ENCODE measurements at regions not wholly inside any gene's neighbourhood (a gene's known extent, or its start where the extent isn't known, plus 50 kb on each side); places are given as distances from the start of the nearest gene placed in this dataset.

DNA sequence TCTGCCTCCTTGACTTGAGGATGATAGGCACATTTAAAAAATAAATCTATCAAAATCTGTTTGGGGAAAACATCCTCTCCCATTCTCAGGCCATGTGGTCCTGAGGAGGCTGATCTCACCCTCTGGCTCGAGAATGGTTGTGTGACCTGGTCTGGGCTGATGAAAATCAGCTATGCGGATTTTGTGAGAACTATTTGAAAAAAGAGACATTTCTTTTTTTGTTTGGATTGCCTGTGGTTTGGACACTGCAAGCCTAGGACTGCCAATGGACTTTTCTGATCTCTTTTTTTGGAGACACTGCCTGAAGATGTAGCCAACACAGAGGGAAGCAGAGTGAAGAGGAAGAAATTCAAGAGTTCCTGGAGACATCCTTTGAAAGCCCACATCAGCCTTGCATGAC lies 145.9 kb downstream of the HS3ST3B1 start:
- H3K9me3 ChIP-seq, result no peaks in the 10 kb centered on the region
- intact Hi-C loops (cut with DNase I), result no loop called here

DNA sequence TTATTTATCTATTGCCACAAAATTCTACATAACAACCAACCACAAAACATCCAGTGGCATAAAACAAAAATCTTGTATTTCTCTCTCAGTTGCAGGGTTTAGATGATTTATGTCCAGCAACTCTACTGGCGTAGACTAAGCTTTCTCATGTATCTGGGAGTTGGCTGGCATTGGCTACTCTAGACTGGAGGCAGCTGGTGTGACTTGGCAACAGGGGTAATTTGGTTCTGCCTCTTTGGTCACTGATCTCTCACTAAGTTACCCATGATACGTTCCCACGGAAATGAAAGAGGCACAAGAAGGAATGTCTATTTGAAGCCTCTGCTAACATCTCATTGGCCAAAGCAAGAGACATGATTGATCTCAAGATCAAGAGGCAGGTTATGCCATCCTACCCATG lies 144.0 kb downstream of the HS3ST3B1 start:
- H3K4me3 ChIP-seq, result no peak overlapping the region
- H3K4me1 ChIP-seq, result no peaks in the 10 kb centered on the region
- DNase-seq (ENCODE audit: low spot score in 2 of 2), result no peak
- TF ChIP-seq, protein P1, sequence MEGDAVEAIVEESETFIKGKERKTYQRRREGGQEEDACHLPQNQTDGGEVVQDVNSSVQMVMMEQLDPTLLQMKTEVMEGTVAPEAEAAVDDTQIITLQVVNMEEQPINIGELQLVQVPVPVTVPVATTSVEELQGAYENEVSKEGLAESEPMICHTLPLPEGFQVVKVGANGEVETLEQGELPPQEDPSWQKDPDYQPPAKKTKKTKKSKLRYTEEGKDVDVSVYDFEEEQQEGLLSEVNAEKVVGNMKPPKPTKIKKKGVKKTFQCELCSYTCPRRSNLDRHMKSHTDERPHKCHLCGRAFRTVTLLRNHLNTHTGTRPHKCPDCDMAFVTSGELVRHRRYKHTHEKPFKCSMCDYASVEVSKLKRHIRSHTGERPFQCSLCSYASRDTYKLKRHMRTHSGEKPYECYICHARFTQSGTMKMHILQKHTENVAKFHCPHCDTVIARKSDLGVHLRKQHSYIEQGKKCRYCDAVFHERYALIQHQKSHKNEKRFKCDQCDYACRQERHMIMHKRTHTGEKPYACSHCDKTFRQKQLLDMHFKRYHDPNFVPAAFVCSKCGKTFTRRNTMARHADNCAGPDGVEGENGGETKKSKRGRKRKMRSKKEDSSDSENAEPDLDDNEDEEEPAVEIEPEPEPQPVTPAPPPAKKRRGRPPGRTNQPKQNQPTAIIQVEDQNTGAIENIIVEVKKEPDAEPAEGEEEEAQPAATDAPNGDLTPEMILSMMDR (IDR thresholded peaks at IDR 0.05), result no peak
- H3K27ac ChIP-seq, result no peak overlapping the region
- intact Hi-C loops (cut with DNase I), result no loop called here
- H3K36me3 ChIP-seq, result no peaks in the 10 kb centered on the region
- H3K27me3 ChIP-seq, result no peaks in the 10 kb centered on the region
- no peaks in the 10 kb centered on the region for H3K9me3 ChIP-seq

More for the DNA sequence above, 145.9 kb downstream of the HS3ST3B1 start:
- Histone ChIP-seq H3K4me1 (no peaks in the 10 kb centered on the region), H3K36me3 (no peaks in the 10 kb centered on the region), H3K4me3 (no peak overlapping the region), H3K27ac (no peak overlapping the region), H3K27me3 (no peaks in the 10 kb centered on the region)
- TF ChIP-seq, protein P1 (IDR thresholded peaks at IDR 0.05), result no peak
- DNase-seq (ENCODE audit: low spot score in 2 of 2), result no peak

DNA sequence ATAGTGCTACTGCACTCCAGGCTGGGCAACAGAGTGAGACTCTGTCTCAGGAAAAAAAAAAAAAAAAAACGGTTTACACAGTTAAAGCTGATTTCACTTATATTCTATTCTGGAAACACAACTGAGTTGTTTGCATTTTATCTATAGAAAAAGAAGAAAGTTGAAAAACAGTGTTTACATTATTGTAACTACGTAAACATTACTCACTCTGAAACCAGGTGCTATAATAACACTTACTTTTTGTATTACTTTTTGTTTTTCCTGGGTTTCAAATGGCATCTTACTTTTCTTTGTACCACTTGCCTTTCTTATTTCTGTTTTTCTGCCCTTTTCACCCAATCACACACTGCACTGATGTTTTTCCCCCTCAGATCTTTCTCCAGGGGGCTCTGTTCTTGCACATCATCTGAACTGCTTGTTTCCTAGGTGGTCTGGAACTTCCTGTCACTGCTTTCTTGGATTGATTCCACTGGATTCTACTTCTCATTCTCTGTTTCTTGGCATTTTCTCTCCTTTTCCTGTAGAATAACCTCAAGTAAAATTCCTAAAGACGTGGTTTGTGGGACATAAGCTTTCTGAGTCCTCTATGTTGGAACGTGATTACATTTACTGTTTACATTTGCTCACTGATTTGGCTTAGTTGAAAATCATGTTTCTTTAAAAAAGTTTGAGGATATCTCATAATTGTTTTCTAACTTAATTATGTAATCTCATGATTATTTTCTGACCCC lies 142.1 kb downstream of the HS3ST3B1 start:
- intact Hi-C loops (cut with DNase I), result no loop called here
- Histone ChIP-seq H3K4me1 (no peaks in the 10 kb centered on the region), H3K36me3 (no peaks in the 10 kb centered on the region), H3K4me3 (no peak overlapping the region), H3K9me3 (no peaks in the 10 kb centered on the region), H3K27ac (no peak overlapping the region), H3K27me3 (no peaks in the 10 kb centered on the region)
- no peak for DNase-seq (ENCODE audit: low spot score in 2 of 2)
- TF ChIP-seq, protein P1 (IDR thresholded peaks at IDR 0.05), result no peak

GRCh38 chr17:14437176-14437575 lies 136.3 kb downstream of the HS3ST3B1 start:
- Histone ChIP-seq H3K4me3 (no peak overlapping the region), H3K9me3 (no peaks in the 10 kb centered on the region), H3K36me3 (no peaks in the 10 kb centered on the region), H3K27me3 (no peaks in the 10 kb centered on the region), H3K4me1 (no peaks in the 10 kb centered on the region), H3K27ac (no peak overlapping the region)
- no peak for DNase-seq (ENCODE audit: low spot score in 2 of 2)
- intact Hi-C loops (cut with DNase I), result no loop called here
- TF ChIP-seq, protein P1 (IDR thresholded peaks at IDR 0.05), result no peak

DNA sequence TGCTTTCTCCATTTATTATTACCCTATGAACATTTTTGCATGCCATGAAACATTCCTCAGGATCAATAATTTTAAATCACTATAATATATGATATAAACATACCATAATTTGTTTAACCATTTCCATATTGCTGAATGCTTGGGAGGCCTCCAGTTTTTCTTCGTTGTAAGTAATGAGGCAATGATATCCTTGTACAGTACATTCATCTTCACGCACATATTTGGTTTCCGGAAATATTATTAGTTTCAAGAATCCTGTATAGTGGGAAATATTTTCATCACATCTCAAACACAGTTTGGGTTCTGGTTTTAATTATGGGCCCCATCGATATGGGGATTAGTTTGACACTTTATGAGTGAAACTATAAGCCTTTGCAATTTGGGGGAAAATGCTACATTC lies 135.4 kb downstream of the HS3ST3B1 start:
- H3K27me3 ChIP-seq, result no peaks in the 10 kb centered on the region
- H3K27ac ChIP-seq, result no peak overlapping the region
- H3K36me3 ChIP-seq, result no peaks in the 10 kb centered on the region
- H3K4me3 ChIP-seq, result no peak overlapping the region
- TF ChIP-seq, protein P1 (IDR thresholded peaks at IDR 0.05), result no peak
- intact Hi-C loops (cut with DNase I), result no loop called here
- no peaks in the 10 kb centered on the region for H3K9me3 ChIP-seq
- no peaks in the 10 kb centered on the region for H3K4me1 ChIP-seq
- no peak for DNase-seq (ENCODE audit: low spot score in 2 of 2)

DNA sequence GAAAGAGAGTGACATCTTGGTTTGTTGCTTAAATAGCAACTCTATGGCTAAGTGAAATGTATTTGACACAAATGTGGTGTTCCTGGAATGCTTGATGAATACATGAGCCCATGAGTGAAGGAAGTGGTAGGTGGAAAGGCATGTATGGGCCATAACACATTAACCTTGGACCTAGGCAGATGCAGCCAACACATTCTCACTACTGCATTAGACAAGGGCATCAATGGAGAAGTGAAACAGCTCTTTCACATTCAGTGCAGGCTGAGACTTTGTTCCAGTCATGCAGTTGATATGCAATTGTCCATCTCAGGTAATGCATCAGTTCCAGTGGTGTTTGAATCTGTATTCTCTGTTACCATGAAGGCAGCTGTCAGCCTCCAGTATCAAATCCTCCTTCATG lies 133.6 kb downstream of the HS3ST3B1 start:
- H3K27ac ChIP-seq, result no peak overlapping the region
- no peaks in the 10 kb centered on the region for H3K9me3 ChIP-seq
- intact Hi-C loops (cut with DNase I), result no loop called here
- H3K27me3 ChIP-seq, result no peaks in the 10 kb centered on the region
- H3K4me1 ChIP-seq, result no peaks in the 10 kb centered on the region
- no peak for DNase-seq (ENCODE audit: low spot score in 2 of 2)
- TF ChIP-seq, protein P1 (IDR thresholded peaks at IDR 0.05), result no peak
- no peak overlapping the region for H3K4me3 ChIP-seq
- no peaks in the 10 kb centered on the region for H3K36me3 ChIP-seq

All from ascending aorta (tissue), 2 donors.